WTC11 (cell line): ENCODE measurements at regions not wholly inside any gene's neighbourhood (a gene's known extent, or its start where the extent isn't known, plus 50 kb on each side); places are given as distances from the start of the nearest gene placed in this dataset.

Experiments used
- AFF4 ChIP-seq: sonication (generic); formaldehyde crosslinking; IDR thresholded peaks from 2 replicates; pipeline ENCODE4 v1.8.1; 2023; ENCODE audit warnings: mild to moderate bottlenecking, missing genetic modification reagents, borderline replicate concordance
- ELF4 ChIP-seq: sonication (generic); formaldehyde crosslinking; IDR thresholded peaks from 2 replicates; pipeline ENCODE4 v1.8.1; 2022; ENCODE audit warnings: low read depth, mild to moderate bottlenecking, moderate library complexity, missing genetic modification reagents
- FOXP1 ChIP-seq: sonication (generic); formaldehyde crosslinking; IDR thresholded peaks from 2 replicates; pipeline ENCODE4 v1.8.0; 2022; ENCODE audit warnings: missing genetic modification reagents, mild to moderate bottlenecking, moderate library complexity, borderline replicate concordance
- JUN ChIP-seq: sonication (generic); formaldehyde crosslinking; IDR thresholded peaks from 2 replicates; pipeline ENCODE4 v1.8.0; 2023; ENCODE audit warnings: mild to moderate bottlenecking, missing genetic modification reagents
- TEAD4 ChIP-seq: sonication (generic); formaldehyde crosslinking; IDR thresholded peaks from 2 replicates; pipeline ENCODE4 v1.8.0; 2022; ENCODE audit warnings: mild to moderate bottlenecking, missing genetic modification reagents
- ZBTB43 ChIP-seq: sonication (generic); formaldehyde crosslinking; IDR thresholded peaks from 2 replicates; pipeline ENCODE4 v1.8.1; 2023; ENCODE audit warnings: mild to moderate bottlenecking, missing genetic modification reagents
- TF ChIP-seq, protein P1 (sequence below): sonication (generic); formaldehyde crosslinking; IDR thresholded peaks from 2 replicates; pipeline ENCODE4 v1.8.0; 2022; ENCODE audit warnings: mild to moderate bottlenecking, missing genetic modification reagents
- TF ChIP-seq, protein P2 (sequence below): sonication (generic); formaldehyde crosslinking; IDR thresholded peaks from 2 replicates; pipeline ENCODE4 v1.8.1; 2023; ENCODE audit warnings: mild to moderate bottlenecking, missing genetic modification reagents, moderate library complexity
- TF ChIP-seq, protein P3 (sequence below): fragments of 200-600 bp; IDR thresholded peaks from 2 replicates; pipeline ENCODE4 v1.8.0; 2022; ENCODE audit warnings: antibody characterized with exemption
- TF ChIP-seq, protein P4 (sequence below): sonication (generic); formaldehyde crosslinking; IDR thresholded peaks from 2 replicates; pipeline ENCODE4 v1.8.0; 2022; ENCODE audit warnings: missing genetic modification reagents

- TF ChIP-seq, protein P1, sequence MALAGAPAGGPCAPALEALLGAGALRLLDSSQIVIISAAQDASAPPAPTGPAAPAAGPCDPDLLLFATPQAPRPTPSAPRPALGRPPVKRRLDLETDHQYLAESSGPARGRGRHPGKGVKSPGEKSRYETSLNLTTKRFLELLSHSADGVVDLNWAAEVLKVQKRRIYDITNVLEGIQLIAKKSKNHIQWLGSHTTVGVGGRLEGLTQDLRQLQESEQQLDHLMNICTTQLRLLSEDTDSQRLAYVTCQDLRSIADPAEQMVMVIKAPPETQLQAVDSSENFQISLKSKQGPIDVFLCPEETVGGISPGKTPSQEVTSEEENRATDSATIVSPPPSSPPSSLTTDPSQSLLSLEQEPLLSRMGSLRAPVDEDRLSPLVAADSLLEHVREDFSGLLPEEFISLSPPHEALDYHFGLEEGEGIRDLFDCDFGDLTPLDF: no peak
- TF ChIP-seq TEAD4 (CRISPR knock-in tag) (no peak), ELF4 (CRISPR knock-in tag) (no peak), ZBTB43 (CRISPR knock-in tag) (no peak), JUN (CRISPR knock-in tag) (no peak), AFF4 (CRISPR knock-in tag) (no peak), FOXP1 (CRISPR knock-in tag) (no peak)
- TF ChIP-seq, protein P2, sequence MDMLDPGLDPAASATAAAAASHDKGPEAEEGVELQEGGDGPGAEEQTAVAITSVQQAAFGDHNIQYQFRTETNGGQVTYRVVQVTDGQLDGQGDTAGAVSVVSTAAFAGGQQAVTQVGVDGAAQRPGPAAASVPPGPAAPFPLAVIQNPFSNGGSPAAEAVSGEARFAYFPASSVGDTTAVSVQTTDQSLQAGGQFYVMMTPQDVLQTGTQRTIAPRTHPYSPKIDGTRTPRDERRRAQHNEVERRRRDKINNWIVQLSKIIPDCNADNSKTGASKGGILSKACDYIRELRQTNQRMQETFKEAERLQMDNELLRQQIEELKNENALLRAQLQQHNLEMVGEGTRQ (CRISPR knock-in tag): no peak
- TF ChIP-seq, protein P3, sequence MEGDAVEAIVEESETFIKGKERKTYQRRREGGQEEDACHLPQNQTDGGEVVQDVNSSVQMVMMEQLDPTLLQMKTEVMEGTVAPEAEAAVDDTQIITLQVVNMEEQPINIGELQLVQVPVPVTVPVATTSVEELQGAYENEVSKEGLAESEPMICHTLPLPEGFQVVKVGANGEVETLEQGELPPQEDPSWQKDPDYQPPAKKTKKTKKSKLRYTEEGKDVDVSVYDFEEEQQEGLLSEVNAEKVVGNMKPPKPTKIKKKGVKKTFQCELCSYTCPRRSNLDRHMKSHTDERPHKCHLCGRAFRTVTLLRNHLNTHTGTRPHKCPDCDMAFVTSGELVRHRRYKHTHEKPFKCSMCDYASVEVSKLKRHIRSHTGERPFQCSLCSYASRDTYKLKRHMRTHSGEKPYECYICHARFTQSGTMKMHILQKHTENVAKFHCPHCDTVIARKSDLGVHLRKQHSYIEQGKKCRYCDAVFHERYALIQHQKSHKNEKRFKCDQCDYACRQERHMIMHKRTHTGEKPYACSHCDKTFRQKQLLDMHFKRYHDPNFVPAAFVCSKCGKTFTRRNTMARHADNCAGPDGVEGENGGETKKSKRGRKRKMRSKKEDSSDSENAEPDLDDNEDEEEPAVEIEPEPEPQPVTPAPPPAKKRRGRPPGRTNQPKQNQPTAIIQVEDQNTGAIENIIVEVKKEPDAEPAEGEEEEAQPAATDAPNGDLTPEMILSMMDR: no peak
- TF ChIP-seq, protein P4, sequence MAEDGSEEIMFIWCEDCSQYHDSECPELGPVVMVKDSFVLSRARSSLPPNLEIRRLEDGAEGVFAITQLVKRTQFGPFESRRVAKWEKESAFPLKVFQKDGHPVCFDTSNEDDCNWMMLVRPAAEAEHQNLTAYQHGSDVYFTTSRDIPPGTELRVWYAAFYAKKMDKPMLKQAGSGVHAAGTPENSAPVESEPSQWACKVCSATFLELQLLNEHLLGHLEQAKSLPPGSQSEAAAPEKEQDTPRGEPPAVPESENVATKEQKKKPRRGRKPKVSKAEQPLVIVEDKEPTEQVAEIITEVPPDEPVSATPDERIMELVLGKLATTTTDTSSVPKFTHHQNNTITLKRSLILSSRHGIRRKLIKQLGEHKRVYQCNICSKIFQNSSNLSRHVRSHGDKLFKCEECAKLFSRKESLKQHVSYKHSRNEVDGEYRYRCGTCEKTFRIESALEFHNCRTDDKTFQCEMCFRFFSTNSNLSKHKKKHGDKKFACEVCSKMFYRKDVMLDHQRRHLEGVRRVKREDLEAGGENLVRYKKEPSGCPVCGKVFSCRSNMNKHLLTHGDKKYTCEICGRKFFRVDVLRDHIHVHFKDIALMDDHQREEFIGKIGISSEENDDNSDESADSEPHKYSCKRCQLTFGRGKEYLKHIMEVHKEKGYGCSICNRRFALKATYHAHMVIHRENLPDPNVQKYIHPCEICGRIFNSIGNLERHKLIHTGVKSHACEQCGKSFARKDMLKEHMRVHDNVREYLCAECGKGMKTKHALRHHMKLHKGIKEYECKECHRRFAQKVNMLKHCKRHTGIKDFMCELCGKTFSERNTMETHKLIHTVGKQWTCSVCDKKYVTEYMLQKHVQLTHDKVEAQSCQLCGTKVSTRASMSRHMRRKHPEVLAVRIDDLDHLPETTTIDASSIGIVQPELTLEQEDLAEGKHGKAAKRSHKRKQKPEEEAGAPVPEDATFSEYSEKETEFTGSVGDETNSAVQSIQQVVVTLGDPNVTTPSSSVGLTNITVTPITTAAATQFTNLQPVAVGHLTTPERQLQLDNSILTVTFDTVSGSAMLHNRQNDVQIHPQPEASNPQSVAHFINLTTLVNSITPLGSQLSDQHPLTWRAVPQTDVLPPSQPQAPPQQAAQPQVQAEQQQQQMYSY: no peak
Measured at GRCh38 chr3:72625602-72626337, 222.5 kb downstream of the SHQ1 start.
